Fibroblast of mammary gland (primary cell): ENCODE measurements at regions not wholly inside any gene's neighbourhood (a gene's known extent, or its start where the extent isn't known, plus 50 kb on each side); places are given as distances from the start of the nearest gene placed in this dataset.

Source experiments
- DNase-seq: peaks from one replicate; pipeline ENCODE4 v3.0.0-alpha.2; 2010; ENCODE audit warnings: low read depth
- H3K4me3 ChIP-seq: 2 replicates; pipeline ENCODE4 v1.5.1; 2011; ENCODE audit warnings: low read depth, mild to moderate bottlenecking, low read length, moderate library complexity; ENCODE audit not compliant: control insufficient read depth
- TF ChIP-seq, protein P1 (sequence below): conservative IDR thresholded peaks from 2 replicates; pipeline ENCODE4 v1.5.1; 2011; ENCODE audit warnings: low read depth, low read length, inconsistent platforms; ENCODE audit not compliant: control insufficient read depth, insufficient read depth

DNA sequence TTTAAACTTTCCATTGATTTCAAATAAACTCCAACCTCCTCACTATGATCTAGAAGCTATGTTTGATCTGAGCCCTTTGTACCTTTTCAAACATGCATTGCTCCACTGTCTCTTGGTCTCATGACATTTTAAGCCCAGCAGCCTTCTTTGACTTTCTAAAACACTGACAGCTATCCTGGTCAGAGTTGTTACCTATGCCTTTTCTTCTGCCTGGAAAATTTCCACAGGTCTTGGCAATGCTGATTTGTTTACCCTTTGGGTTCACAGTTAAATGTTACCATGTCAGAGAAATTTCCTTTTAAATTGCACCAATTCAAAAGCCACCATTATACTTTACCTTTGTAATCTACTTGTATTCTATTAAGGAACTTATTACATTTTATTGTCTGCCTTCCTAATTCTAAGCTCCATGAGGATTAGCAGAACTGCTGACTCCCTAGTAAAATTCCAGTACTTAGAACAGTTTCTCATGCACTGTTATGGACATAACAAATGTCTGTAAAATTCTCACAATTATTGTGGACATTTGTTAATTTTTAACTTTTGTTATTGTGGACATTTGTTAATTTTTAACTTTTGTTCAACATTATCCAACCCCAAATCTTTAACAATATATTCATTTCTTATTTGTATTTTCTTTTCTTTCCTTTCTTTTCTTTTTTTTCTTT is 1064.4 kb downstream of the NCAM2 start:
- TF ChIP-seq, protein P1, sequence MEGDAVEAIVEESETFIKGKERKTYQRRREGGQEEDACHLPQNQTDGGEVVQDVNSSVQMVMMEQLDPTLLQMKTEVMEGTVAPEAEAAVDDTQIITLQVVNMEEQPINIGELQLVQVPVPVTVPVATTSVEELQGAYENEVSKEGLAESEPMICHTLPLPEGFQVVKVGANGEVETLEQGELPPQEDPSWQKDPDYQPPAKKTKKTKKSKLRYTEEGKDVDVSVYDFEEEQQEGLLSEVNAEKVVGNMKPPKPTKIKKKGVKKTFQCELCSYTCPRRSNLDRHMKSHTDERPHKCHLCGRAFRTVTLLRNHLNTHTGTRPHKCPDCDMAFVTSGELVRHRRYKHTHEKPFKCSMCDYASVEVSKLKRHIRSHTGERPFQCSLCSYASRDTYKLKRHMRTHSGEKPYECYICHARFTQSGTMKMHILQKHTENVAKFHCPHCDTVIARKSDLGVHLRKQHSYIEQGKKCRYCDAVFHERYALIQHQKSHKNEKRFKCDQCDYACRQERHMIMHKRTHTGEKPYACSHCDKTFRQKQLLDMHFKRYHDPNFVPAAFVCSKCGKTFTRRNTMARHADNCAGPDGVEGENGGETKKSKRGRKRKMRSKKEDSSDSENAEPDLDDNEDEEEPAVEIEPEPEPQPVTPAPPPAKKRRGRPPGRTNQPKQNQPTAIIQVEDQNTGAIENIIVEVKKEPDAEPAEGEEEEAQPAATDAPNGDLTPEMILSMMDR = no peak
- no peak overlapping the region for H3K4me3 ChIP-seq
- no peak for DNase-seq

DNA sequence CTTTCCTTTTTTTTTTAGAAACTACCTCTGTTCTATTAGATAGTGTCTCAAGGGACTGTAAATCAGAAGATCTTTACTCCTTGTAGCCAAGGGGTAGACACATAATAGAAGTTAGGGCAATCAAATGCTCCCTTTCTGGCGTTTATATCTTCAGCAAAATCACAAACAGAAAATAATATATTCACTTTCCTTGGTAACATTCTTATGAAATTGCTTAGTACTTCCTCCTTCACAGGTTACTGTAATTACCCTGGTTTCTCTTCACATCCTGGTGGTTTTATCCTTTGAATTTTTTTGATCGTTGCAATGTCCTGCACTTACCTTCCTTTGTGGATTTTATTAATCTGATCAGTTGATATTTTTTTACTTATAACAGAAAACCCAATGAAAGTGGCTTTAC is 1064.9 kb downstream of the NCAM2 start:
- DNase-seq = no peak
- TF ChIP-seq, protein P1 = no peak
- H3K4me3 ChIP-seq = no peak overlapping the region

DNA sequence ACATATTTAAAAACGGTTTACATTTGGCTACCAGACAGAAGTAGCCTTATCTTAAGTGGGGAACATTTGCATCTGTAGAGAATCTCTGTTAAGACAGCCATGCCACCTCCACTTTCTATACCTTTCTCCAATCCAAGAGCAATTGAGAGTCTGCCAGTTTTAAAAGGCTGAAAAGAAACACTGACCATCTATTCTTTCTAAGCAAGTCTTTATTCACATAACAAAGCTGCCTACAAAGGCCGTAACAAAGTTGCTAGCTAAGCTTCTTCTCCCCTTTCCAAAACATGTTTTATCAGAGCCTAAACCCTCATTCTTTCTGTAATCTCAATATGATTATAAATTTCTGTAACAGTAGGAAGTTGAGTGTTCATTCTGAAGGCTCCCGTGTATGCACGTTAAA is 1078.3 kb downstream of the NCAM2 start:
- TF ChIP-seq, protein P1 = no peak
- no peak overlapping the region for H3K4me3 ChIP-seq
- DNase-seq = no peak

DNA sequence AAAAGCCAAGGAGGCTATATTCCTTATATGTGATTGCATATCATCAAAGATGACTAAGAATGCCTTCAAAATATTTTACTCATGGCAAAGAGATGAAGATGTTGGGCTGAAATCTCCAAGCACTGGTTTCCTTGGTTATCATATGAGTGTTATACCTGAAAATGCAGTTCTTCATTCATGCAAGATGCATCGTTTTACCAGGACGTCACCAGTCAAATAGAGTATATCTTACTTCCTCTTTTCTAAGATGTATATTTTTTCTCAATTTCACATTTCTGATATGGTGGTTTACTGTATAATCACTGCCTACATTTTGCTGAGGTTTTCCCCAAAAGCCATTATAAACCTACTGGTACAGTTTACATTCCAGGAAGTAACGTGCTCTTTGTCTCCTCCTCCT is 1085.7 kb downstream of the NCAM2 start:
- no peak overlapping the region for H3K4me3 ChIP-seq
- TF ChIP-seq, protein P1 = no peak
- DNase-seq = no peak

DNA sequence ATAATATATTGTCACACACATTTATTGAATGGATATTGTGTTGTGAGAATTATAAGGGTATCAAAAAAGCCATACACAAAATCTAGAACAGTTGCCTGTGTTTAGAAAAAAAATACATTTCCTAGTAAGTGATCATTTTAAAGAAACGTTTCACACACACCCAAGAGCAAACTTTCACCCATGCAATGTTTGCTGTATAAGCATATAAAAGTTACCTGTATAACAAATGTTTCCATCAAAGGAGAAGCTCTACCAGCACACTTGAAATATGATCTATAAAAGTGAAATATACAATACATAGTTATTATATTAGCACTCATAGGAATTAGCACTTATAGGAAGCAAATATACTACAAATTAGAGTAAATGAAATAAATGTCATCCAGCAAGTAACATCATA is 1098.1 kb downstream of the NCAM2 start:
- no peak for DNase-seq
- no peak overlapping the region for H3K4me3 ChIP-seq
- TF ChIP-seq, protein P1 = no peak

DNA sequence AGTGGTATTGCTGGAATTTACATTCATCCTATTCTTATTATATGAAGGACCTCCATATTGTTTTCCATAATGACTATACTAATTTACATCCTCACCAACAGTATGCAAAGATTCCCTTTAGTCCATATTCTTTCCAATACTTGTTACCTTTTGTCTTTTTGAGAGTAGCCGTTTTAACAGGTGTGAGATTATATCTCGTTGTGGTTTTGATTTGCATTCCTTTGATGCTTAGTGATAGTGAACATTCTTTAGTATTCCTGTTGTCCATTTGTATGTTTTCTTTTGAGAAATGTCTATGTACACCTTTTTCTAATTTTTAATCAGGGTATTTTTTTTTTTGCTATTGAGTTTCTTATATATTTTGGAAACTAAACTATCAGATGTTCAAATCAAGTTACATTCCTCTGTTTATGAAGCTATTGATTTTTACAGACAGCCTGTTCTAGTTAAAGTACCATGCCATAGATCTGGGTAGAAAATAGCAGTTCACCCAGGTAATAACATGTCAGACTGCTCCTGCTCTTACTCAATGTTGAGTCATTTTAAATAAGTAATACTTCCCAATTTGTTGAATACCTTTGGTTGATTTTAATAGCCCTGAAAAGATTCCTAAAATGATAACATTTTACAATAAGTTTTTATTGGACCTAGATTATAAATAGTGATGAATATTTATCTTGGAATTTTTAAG is 1108.7 kb downstream of the NCAM2 start:
- no peak overlapping the region for H3K4me3 ChIP-seq
- TF ChIP-seq, protein P1 = no peak
- no peak for DNase-seq
